H1 (cell line): ENCODE measurements at regions not wholly inside any gene's neighbourhood (a gene's known extent, or its start where the extent isn't known, plus 50 kb on each side); places are given as distances from the start of the nearest gene placed in this dataset.

Experiments
- CTCF ChIA-PET: fragments of 300-600 bp; sonication (Branson Sonifier 250); formaldehyde crosslinking; loops from one replicate; lab custom pipeline; 2021; ENCODE audit not compliant: partially characterized antibody; lab: Charles Lee
- POLR2A ChIA-PET: fragments of 300-600 bp; sonication (Branson Sonifier 250); formaldehyde crosslinking; loops from one replicate; lab custom pipeline; 2021; ENCODE audit warnings: inconsistent platforms; ENCODE audit not compliant: partially characterized antibody; lab: Charles Lee
- DNase-seq, 2 experiments: peaks; one replicate each; pipeline versions ENCODE4 v3.0.0 to v3.0.0-alpha.2; 2010 to 2022; ENCODE audit warnings: low spot score in 2 of 2, low read depth in 1 of 2, mixed read lengths in 1 of 2
- FAIRE-seq: peaks from 2 replicates; lab custom pipeline; 2011; peaks lifted over from hg19 to GRCh38; lab: Jason Lieb, UNC
- H2AFZ ChIP-seq: 2 replicates; pipeline ENCODE4 v1.8.1; 2012; ENCODE audit warnings: low read length, inconsistent platforms
- H2AK5ac ChIP-seq: 2 replicates; pipeline ENCODE4 v1.6.1; 2013; ENCODE audit warnings: low read depth, low read length
- H2BK120ac ChIP-seq: replicated peaks from 2 replicates; pipeline ENCODE3; 2013; ENCODE audit warnings: low read depth, low read length, inconsistent platforms
- H2BK12ac ChIP-seq: 2 replicates; pipeline ENCODE4 v1.6.1; 2013; ENCODE audit warnings: low read depth, low read length
- H2BK15ac ChIP-seq: 2 replicates; pipeline ENCODE4 v1.6.1; 2013; ENCODE audit warnings: low read length
- H2BK20ac ChIP-seq: 2 replicates; pipeline ENCODE4 v1.6.1; 2013; ENCODE audit warnings: low read length
- H2BK5ac ChIP-seq: 2 replicates; pipeline ENCODE4 v1.6.1; 2013; ENCODE audit warnings: low read depth, low read length
- H3K14ac ChIP-seq: 2 replicates; pipeline ENCODE4 v1.6.1; 2013; ENCODE audit warnings: inconsistent platforms; ENCODE audit not compliant: insufficient read length
- H3K18ac ChIP-seq: 2 replicates; pipeline ENCODE4 v1.6.1; 2013; ENCODE audit warnings: low read length; ENCODE audit errors: extremely low read depth
- H3K23ac ChIP-seq: 2 replicates; pipeline ENCODE4 v1.6.1; 2013; ENCODE audit warnings: inconsistent platforms; ENCODE audit not compliant: insufficient read length
- H3K23me2 ChIP-seq: 2 replicates; pipeline ENCODE4 v1.6.1; 2013; ENCODE audit warnings: low read depth, low read length
- H3K27ac ChIP-seq: 2 replicates; pipeline ENCODE4 v1.6.1; 2011; ENCODE audit warnings: low read depth, low read length, inconsistent platforms
- H3K27me3 ChIP-seq, 4 experiments: replicated peaks in 1 of 4; 1 replicate in 1 of 4; 2 replicates in 3 of 4; pipeline versions ENCODE4 v1.6.1 to v1.8.1; 2011 to 2013; ENCODE audit warnings: low read length in 3 of 4, mild to moderate bottlenecking in 3 of 4, inconsistent platforms in 2 of 4, mixed read lengths in 2 of 4, moderate library complexity in 1 of 4; ENCODE audit not compliant: control insufficient read depth in 3 of 4, insufficient read depth in 3 of 4; ENCODE audit errors: extremely low read depth in 1 of 4
- H3K36me3 ChIP-seq, 4 experiments: 2 replicates each; pipeline versions ENCODE4 v1.6.1 to v1.8.1; 2011 to 2013; ENCODE audit warnings: mild to moderate bottlenecking in 4 of 4, low read length in 3 of 4, moderate library complexity in 2 of 4, control low read depth in 1 of 4, inconsistent platforms in 1 of 4; ENCODE audit not compliant: insufficient read depth in 4 of 4, control insufficient read depth in 2 of 4
- H3K4ac ChIP-seq: replicated peaks from 2 replicates; pipeline ENCODE3; 2013; ENCODE audit warnings: low read length, low read depth, mixed read lengths, inconsistent platforms; ENCODE audit not compliant: insufficient read length
- H3K4me1 ChIP-seq, 4 experiments: replicated peaks in 1 of 4; 1 replicate in 1 of 4; 2 replicates in 3 of 4; pipeline versions ENCODE4 v1.6.1 to v1.8.1; 2011 to 2013; ENCODE audit warnings: low read length in 3 of 4, inconsistent platforms in 2 of 4, mixed read lengths in 1 of 4; ENCODE audit not compliant: insufficient read depth in 4 of 4, control insufficient read depth in 3 of 4
- H3K4me2 ChIP-seq, 2 experiments: 2 replicates each; pipeline versions ENCODE4 v1.6.1 to v1.8.1; 2011 to 2013; ENCODE audit warnings: low read depth in 2 of 2, low read length in 2 of 2, control low read depth in 1 of 2, inconsistent platforms in 1 of 2, mild to moderate bottlenecking in 1 of 2; ENCODE audit not compliant: insufficient read depth in 1 of 2
- H3K4me3 ChIP-seq, 4 experiments: fragments of 200-600, 300-600 bp in 1 of 4; sonication (generic), shearing (Covaris generic), sonication (Bioruptor Twin) in 1 of 4; 2 replicates each; pipeline versions ENCODE4 v1.5.1 to v1.8.1; 2011 to 2016; ENCODE audit warnings: low read length in 4 of 4, low read depth in 3 of 4, control low read depth in 2 of 4, inconsistent platforms in 2 of 4, mild to moderate bottlenecking in 2 of 4, mixed read lengths in 1 of 4, moderate library complexity in 1 of 4; ENCODE audit not compliant: insufficient read depth in 2 of 4; ENCODE audit errors: extremely low read depth in 1 of 4
- H3K56ac ChIP-seq: replicated peaks from 2 replicates; pipeline ENCODE3; 2013; ENCODE audit warnings: low read depth, mild to moderate bottlenecking, mixed read lengths, low read length, inconsistent platforms; ENCODE audit not compliant: insufficient read length
- H3K79me1 ChIP-seq: 2 replicates; pipeline ENCODE4 v1.6.1; 2013; ENCODE audit warnings: low read depth, low read length, control low read depth
- H3K79me2 ChIP-seq, 2 experiments: 2 replicates each; pipeline versions ENCODE4 v1.6.1 to v1.8.1; 2012 to 2013; ENCODE audit warnings: low read length in 2 of 2, mild to moderate bottlenecking in 2 of 2, inconsistent platforms in 1 of 2; ENCODE audit not compliant: insufficient read depth in 2 of 2, control insufficient read depth in 1 of 2
- H3K9ac ChIP-seq, 4 experiments: replicated peaks in 1 of 4; 1 replicate in 1 of 4; 2 replicates in 3 of 4; pipeline versions ENCODE4 v1.6.1 to v1.8.1; 2011 to 2013; ENCODE audit warnings: low read depth in 3 of 4, low read length in 3 of 4, control low read depth in 2 of 4, mild to moderate bottlenecking in 2 of 4, moderate library complexity in 2 of 4, inconsistent platforms in 1 of 4; ENCODE audit errors: extremely low read depth in 1 of 4
- H3K9me3 ChIP-seq, 2 experiments: 2 replicates each; pipeline versions ENCODE4 v1.6.1 to v1.8.1; 2012 to 2013; ENCODE audit warnings: mild to moderate bottlenecking in 2 of 2, moderate library complexity in 2 of 2, control low read depth in 1 of 2, inconsistent platforms in 1 of 2, low read depth in 1 of 2, low read length in 1 of 2, mixed read lengths in 1 of 2; ENCODE audit not compliant: insufficient read depth in 2 of 2
- H4K20me1 ChIP-seq, 2 experiments: replicated peaks in 1 of 2; 2 replicates each; pipeline versions ENCODE3 to v1.8.1; 2011 to 2013; ENCODE audit warnings: inconsistent platforms in 2 of 2, low read length in 2 of 2, mild to moderate bottlenecking in 1 of 2; ENCODE audit not compliant: insufficient read depth in 2 of 2, control insufficient read depth in 1 of 2
- H4K5ac ChIP-seq: 2 replicates; pipeline ENCODE4 v1.6.1; 2013; ENCODE audit warnings: low read length, low read depth, mixed read lengths, inconsistent platforms; ENCODE audit not compliant: insufficient read length
- H4K8ac ChIP-seq: 2 replicates; pipeline ENCODE4 v1.8.0; 2013; ENCODE audit warnings: mild to moderate bottlenecking, moderate library complexity, low read length, inconsistent platforms; ENCODE audit not compliant: insufficient read depth; ENCODE audit errors: extremely low read depth
- H4K91ac ChIP-seq: replicated peaks from 2 replicates; pipeline ENCODE3; 2013; ENCODE audit warnings: low read length, mixed read lengths, inconsistent platforms; ENCODE audit not compliant: insufficient read length
- GABPA ChIP-seq: IDR thresholded peaks from 2 replicates; pipeline ENCODE4 v1.6.1; 2011; ENCODE audit warnings: mild to moderate bottlenecking, low read length, moderate library complexity, borderline replicate concordance; ENCODE audit not compliant: insufficient read depth
- RAD21 ChIP-seq, 2 experiments: IDR thresholded peaks in 1 of 2; conservative IDR thresholded peaks in 1 of 2; 2 replicates each; pipeline ENCODE4 v1.6.1; 2011; ENCODE audit warnings: low read depth in 2 of 2, low read length in 2 of 2, improper control_type of control experiment in 1 of 2, inconsistent platforms in 1 of 2, mild to moderate bottlenecking in 1 of 2, moderate library complexity in 1 of 2
- WGBS, 2 experiments: shearing (Covaris generic) in 1 of 2; methylation state at CpG; one replicate each; pipeline versions ENCODE4 v1.1.6 to v1.1.7; 2013 to 2015; ENCODE audit warnings: low lambda C conversion rate in 2 of 2, mixed read lengths in 2 of 2, inconsistent platforms in 1 of 2, low coverage in 1 of 2, missing lambda C conversion rate in 1 of 2; ENCODE audit not compliant: insufficient replicate concordance in 2 of 2, insufficient coverage in 1 of 2, insufficient read length in 1 of 2; ENCODE audit errors: extremely low coverage in 1 of 2, missing lambda C conversion rate in 1 of 2; 5-methylcytosine and 5-hydroxymethylcytosine counted together

DNA sequence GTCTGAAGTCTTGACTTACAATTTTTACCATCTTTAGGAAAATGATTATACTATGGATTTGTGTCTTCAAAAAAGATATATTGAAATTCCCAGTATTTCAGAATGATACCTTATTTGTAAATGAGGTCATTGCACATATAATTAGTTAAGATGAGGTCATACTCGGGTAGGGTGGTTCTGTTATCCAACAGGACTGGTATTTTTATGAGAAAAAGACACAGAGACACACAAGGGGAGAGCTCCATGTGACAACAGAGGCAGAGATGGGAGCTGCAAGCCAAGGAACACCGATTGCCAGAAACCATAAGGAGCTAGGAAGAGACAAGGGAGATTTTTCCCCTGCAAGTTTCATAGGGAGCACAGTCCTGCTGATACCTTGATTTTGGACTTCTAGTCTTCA is 356.9 kb downstream of the ARL4A start:
- Histone ChIP-seq H3K23ac (no peak overlapping the region), H3K56ac (no peak overlapping the region), H3K14ac (no peak overlapping the region), H3K79me2 (no peaks in the 10 kb centered on the region), H4K91ac (no peak overlapping the region), H4K20me1 (no peaks in the 10 kb centered on the region), H3K23me2 (no peaks in the 10 kb centered on the region), H3K4ac (no peak overlapping the region), H3K4me2 (no peak overlapping the region), H2BK15ac (no peak overlapping the region), H2BK5ac (no peak overlapping the region), H2BK20ac (no peak overlapping the region), H3K18ac (no peak overlapping the region), H3K79me1 (no peaks in the 10 kb centered on the region), H2AK5ac (no peak overlapping the region), H3K4me1 (no peaks in the 10 kb centered on the region), H4K8ac (no peak overlapping the region), H3K4me3 (no peak overlapping the region), H4K5ac (no peak overlapping the region), H2AFZ (0 out of 2 replicates have a peak overlapping the region, but pooled peaks have one; percentile 52), H2BK12ac (no peak overlapping the region), H3K27me3 (no peaks in the 10 kb centered on the region), H3K36me3 (no peaks in the 10 kb centered on the region), H2BK120ac (no peak overlapping the region), H3K9me3 (no peaks in the 10 kb centered on the region), H3K27ac (no peak overlapping the region), H3K9ac (no peak overlapping the region)
- FAIRE-seq: no peak
- TF ChIP-seq GABPA (no peak), RAD21 (IDR thresholded peaks at IDR 0.05 in 1 of 2, conservative IDR thresholded peaks at IDR 0.05 in 1 of 2; ENCODE audit: low read depth in 2 of 2, low read length in 2 of 2) (peak in 1 of 2 experiments; percentile 17; a peak in 1 of 4 replicates)
- DNase-seq: no peak
- CTCF ChIA-PET: interaction anchor here (1.0 to 1.5 kb wide), 2 partner anchors 8 to 71 kb away, joined by 3 to 4 read pairs; no protein-coding TSS in a partner anchor
- POLR2A ChIA-PET: interaction anchor here (1.1 kb wide), 1 partner anchor 359 kb away, joined by 3 read pairs; no protein-coding TSS in a partner anchor
- 72% methylated on average over 2 of the region's 2 CpGs; no CpG with 5 or more reads in 1 of the 2 experiments for WGBS, 2 experiments
